Lung (tissue), 11 donors: ENCODE measurements at regions not wholly inside any gene's neighbourhood (a gene's known extent, or its start where the extent isn't known, plus 50 kb on each side); places are given as distances from the start of the nearest gene placed in this dataset.

Experiments
- ATAC-seq: fragments of 200-7000 bp; cut with Tn5 transposase; one replicate; pipeline ENCODE4 v1.9.1; 2020; ENCODE audit warnings: moderate number of reproducible peaks; ENCODE audit not compliant: insufficient read depth, low FRiP score
- DNase-seq, 3 donors: peaks; one replicate each; pipeline ENCODE4 v3.0.0-alpha.2; 2013 to 2017
- H3K27ac ChIP-seq, 2 donors: one replicate each; pipeline ENCODE4 v1.5.1; 2013; ENCODE audit warnings: mild to moderate bottlenecking in 2 of 2, moderate library complexity in 2 of 2, control low read depth in 1 of 2, inconsistent platforms in 1 of 2, low read depth in 1 of 2, low read length in 1 of 2
- H3K27me3 ChIP-seq, 3 donors: one replicate each; pipeline ENCODE4 v1.5.1; 2013; ENCODE audit warnings: low read length in 2 of 3; ENCODE audit not compliant: control insufficient read depth in 3 of 3, insufficient read depth in 3 of 3
- H3K36me3 ChIP-seq, 4 donors: one replicate each; pipeline ENCODE4 v1.5.1; 2013; ENCODE audit warnings: low read length in 4 of 4, mild to moderate bottlenecking in 1 of 4, moderate library complexity in 1 of 4; ENCODE audit not compliant: control insufficient read depth in 4 of 4, insufficient read depth in 4 of 4
- H3K4me1 ChIP-seq, 5 donors: one replicate each; pipeline ENCODE4 v1.5.1; 2013; ENCODE audit warnings: low read length in 5 of 5, mild to moderate bottlenecking in 2 of 5, moderate library complexity in 1 of 5; ENCODE audit not compliant: control insufficient read depth in 5 of 5, insufficient read depth in 5 of 5
- H3K4me3 ChIP-seq: one replicate; pipeline ENCODE4 v1.5.1; 2013; ENCODE audit warnings: mild to moderate bottlenecking, control low read depth, moderate library complexity
- H3K9ac ChIP-seq, 2 donors: one replicate each; pipeline ENCODE4 v1.5.1; 2013; ENCODE audit warnings: low read length in 2 of 2, control low read depth in 1 of 2; ENCODE audit not compliant: insufficient read depth in 1 of 2
- H3K9me3 ChIP-seq, 4 donors: one replicate each; pipeline ENCODE4 v1.5.1; 2013; ENCODE audit warnings: low read length in 3 of 4, mild to moderate bottlenecking in 1 of 4, moderate library complexity in 1 of 4; ENCODE audit not compliant: control insufficient read depth in 4 of 4, insufficient read depth in 3 of 4
- WGBS, 2 donors: extraction: QIAGEN DNeasy Blood & Tissue Kit; methylation state at CpG; one replicate each; pipeline ENCODE4 v1.1.7; 2013; 5-methylcytosine and 5-hydroxymethylcytosine counted together
- TF ChIP-seq, protein P1 (sequence below): IDR thresholded peaks from 2 replicates; pipeline ENCODE4 v1.5.1; 2012; ENCODE audit warnings: mild to moderate bottlenecking; ENCODE audit errors: control extremely low read depth, extremely low read depth
- donor health status: control.
- donor health status: control.
- donor health status: Bipolar disorder and iron deficiency.
- donor health status: healthy.
- donor health status: DM: yes; HTN: yes; CAD: no.

DNA sequence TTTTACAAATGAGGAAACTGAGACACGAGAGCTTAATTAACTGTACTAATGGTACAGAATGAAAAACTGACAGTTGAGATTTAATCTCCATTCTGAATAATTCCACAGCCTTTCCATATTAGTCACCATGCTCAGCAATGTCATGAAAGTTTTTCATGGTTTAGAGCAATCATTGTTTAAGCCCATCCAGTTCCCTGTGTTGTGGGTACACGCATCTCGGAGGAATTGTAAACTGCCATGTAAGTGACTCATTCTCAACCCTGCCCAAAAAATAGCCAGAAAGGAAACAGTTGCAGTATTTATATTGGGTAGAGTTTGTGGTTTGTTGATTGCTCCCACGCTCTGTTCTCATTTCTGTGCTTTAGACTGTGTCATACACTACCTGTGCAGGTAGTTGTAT is 1790.8 kb downstream of the LRRC4C start:
- Histone ChIP-seq H3K27ac (no peak overlapping the region), H3K9me3 (peaks cover 0 to 5% (median under 1%) of the 10 kb centered on the region in 4 donors), H3K9ac (no peak overlapping the region), H3K36me3 (no peaks in the 10 kb centered on the region), H3K27me3 (no peaks in the 10 kb centered on the region), H3K4me3 (no peak overlapping the region), H3K4me1 (no peaks in the 10 kb centered on the region)
- TF ChIP-seq, protein P1, sequence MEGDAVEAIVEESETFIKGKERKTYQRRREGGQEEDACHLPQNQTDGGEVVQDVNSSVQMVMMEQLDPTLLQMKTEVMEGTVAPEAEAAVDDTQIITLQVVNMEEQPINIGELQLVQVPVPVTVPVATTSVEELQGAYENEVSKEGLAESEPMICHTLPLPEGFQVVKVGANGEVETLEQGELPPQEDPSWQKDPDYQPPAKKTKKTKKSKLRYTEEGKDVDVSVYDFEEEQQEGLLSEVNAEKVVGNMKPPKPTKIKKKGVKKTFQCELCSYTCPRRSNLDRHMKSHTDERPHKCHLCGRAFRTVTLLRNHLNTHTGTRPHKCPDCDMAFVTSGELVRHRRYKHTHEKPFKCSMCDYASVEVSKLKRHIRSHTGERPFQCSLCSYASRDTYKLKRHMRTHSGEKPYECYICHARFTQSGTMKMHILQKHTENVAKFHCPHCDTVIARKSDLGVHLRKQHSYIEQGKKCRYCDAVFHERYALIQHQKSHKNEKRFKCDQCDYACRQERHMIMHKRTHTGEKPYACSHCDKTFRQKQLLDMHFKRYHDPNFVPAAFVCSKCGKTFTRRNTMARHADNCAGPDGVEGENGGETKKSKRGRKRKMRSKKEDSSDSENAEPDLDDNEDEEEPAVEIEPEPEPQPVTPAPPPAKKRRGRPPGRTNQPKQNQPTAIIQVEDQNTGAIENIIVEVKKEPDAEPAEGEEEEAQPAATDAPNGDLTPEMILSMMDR, result no peak
- ATAC-seq, result no peak
- DNase-seq, result no peak
- 75 to 79% methylated on average over 4 of the region's 4 CpGs for WGBS, 2 donors

DNA sequence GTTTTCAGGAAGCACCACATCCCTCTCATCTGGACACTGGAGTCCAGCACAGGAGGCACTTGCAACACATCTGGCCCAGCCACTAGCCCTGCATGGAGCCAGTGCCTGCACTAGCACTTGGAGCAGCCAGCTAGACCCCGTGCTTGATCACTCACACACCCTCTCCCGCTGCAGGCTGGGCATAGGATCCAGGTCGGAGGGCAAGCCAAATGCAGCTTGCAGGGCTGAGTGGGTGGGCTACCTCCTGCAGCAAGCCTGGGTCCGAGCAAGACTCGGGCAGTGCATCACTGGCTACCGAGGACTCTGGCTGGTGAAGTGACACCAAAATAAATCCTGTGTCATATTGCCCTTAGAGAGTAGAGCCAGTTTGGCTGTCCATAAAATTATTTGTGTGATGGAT is 1795.4 kb downstream of the LRRC4C start:
- no peaks in the 10 kb centered on the region for H3K4me1 ChIP-seq
- H3K4me3 ChIP-seq, result no peak overlapping the region
- no peaks in the 10 kb centered on the region for H3K27me3 ChIP-seq
- TF ChIP-seq, protein P1, result no peak
- no peak overlapping the region for H3K27ac ChIP-seq
- no peaks in the 10 kb centered on the region for H3K36me3 ChIP-seq
- 93 to 94% methylated on average over 6 of the region's 6 CpGs for WGBS, 2 donors
- H3K9me3 ChIP-seq, result peaks cover 0 to 7% (median under 1%) of the 10 kb centered on the region in 4 donors
- ATAC-seq (no peak), DNase-seq (no peak)
- H3K9ac ChIP-seq, result no peak overlapping the region

DNA sequence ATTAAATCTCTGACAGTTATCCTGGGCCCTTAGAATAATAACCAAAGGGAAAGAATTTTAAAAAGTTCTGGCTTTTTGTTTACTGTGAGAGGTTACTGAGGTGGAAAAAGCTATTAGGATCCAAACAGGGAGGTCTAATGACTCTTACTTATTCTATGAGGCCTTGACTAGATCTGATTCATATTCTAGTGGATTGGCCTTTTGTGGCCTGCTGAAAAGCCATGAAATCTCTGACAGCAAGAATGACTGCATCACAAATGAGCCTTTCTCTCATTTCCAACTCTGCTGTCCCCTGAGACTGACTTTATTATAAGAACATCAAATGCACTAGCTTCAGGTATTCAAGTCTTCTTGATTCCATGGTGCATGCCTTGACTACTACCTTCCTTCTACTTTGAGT is 1797.6 kb downstream of the LRRC4C start:
- peaks cover 0 to 7% (median under 1%) of the 10 kb centered on the region in 4 donors for H3K9me3 ChIP-seq
- ATAC-seq, result no peak
- TF ChIP-seq, protein P1, result no peak
- H3K27ac ChIP-seq, result no peak overlapping the region
- no peak for DNase-seq
- no peak overlapping the region for H3K4me3 ChIP-seq
- H3K9ac ChIP-seq, result no peak overlapping the region
- H3K36me3 ChIP-seq, result no peaks in the 10 kb centered on the region
- H3K27me3 ChIP-seq, result no peaks in the 10 kb centered on the region
- H3K4me1 ChIP-seq, result no peaks in the 10 kb centered on the region

DNA sequence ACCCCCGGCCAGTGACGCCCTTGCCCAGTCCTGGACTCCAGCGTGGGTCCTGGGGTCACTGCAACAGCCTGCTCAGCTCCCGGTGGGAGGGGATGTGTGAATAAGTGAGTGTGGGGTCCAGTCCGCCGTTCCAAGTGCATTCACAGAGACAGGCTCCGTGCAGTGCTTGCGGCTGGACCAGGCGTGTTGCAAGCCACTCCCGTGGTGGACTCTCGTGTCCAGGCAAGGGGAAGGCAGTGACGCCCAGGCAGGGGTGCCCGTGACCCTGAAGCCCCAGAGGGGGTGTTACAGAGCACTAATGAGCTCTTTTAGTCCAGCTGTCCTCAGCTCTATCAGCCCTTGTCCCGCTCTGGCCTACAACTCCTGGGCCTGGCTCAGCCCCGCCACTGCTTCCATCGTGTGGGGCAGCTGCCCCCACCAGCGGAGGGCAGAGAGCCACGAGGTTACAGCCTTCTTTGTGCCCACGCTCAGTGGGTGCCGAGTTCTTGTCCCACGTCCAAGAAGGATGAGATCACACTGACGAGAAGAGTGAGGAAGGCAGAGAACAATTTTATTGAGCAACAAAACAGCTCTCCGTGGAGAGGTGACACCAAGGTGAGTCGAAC is 1807.5 kb downstream of the LRRC4C start:
- WGBS, 2 donors, result 84 to 89% methylated on average over 24 of the region's 24 CpGs
- DNase-seq, result no peak

More for the DNA sequence above, 1807.5 kb downstream of the LRRC4C start:
- no peak for ATAC-seq
- Histone ChIP-seq H3K9ac (no peak overlapping the region), H3K4me3 (no peak overlapping the region), H3K36me3 (no peaks in the 10 kb centered on the region), H3K9me3 (peaks cover 0 to 8% (median 0%) of the 10 kb centered on the region in 4 donors), H3K4me1 (peaks cover 0 to 3% (median 0%) of the 10 kb centered on the region in 5 donors), H3K27me3 (no peaks in the 10 kb centered on the region), H3K27ac (no peak overlapping the region)
- TF ChIP-seq, protein P1, result no peak
